A549 (cell line): ENCODE measurements at regions not wholly inside any gene's neighbourhood (a gene's known extent, or its start where the extent isn't known, plus 50 kb on each side); places are given as distances from the start of the nearest gene placed in this dataset.

Source experiments
- ATAC-seq, 2 experiments: fragments of 200-7000 bp in 1 of 2; fragments of >200 bp in 1 of 2; cut with Nextera tagmentation in 1 of 2; cut with Tn5 transposase in 1 of 2; 3 replicates each; pipeline versions ENCODE4 v1.8.0 to v1.9.1; 2018 to 2020; ENCODE audit warnings: mild to moderate bottlenecking in 1 of 2, moderate library complexity in 1 of 2
- CTCF ChIA-PET: fragments of 300-600 bp; sonication (Branson Sonifier 250); formaldehyde crosslinking; extraction: SDS; loops from one replicate; lab custom pipeline; 2021; ENCODE audit warnings: antibody characterized with exemption, inconsistent platforms; lab: Yijun Ruan, JAX
- POLR2A ChIA-PET: fragments of 350-600 bp; formaldehyde crosslinking; extraction: SDS; loops from one replicate; lab custom pipeline; 2021; ENCODE audit warnings: antibody characterized with exemption, inconsistent platforms; lab: Yijun Ruan, JAX
- DNase-seq, 2 experiments: peaks; one replicate each; pipeline versions ENCODE4 v3.0.0 to v3.0.0-alpha.2; 2011 to 2016; ENCODE audit warnings: low read depth in 1 of 2, low spot score in 1 of 2
- FAIRE-seq: peaks from 2 replicates; lab custom pipeline; 2011; peaks lifted over from hg19 to GRCh38; lab: Jason Lieb, UNC
- H3K27ac ChIP-seq, 2 experiments: fragments of >200 bp; sonication (Bioruptor Twin); formaldehyde crosslinking; 3 replicates each; pipeline ENCODE4 v1.5.1; 2016 to 2017
- H3K4me1 ChIP-seq: fragments of >200 bp; sonication (Bioruptor Twin); formaldehyde crosslinking; 3 replicates; pipeline ENCODE4 v1.6.1; 2016
- H3K4me2 ChIP-seq: fragments of >200 bp; sonication (Bioruptor Twin); formaldehyde crosslinking; 3 replicates; pipeline ENCODE4 v1.6.1; 2016
- H3K4me3 ChIP-seq: fragments of >200 bp; sonication (Bioruptor Twin); formaldehyde crosslinking; 3 replicates; pipeline ENCODE4 v1.5.1; 2016
- H3K9me3 ChIP-seq: fragments of >200 bp; sonication (Bioruptor Twin); formaldehyde crosslinking; 3 replicates; pipeline ENCODE4 v1.6.1; 2016
- BHLHE40 ChIP-seq: IDR thresholded peaks from 2 replicates; pipeline ENCODE4 v1.6.1; 2012; ENCODE audit warnings: low read depth, low read length, inconsistent platforms
- CBX2 ChIP-seq: fragments of 200-600 bp; sonication (generic); IDR thresholded peaks from 2 replicates; pipeline ENCODE4 v1.6.1; 2016; ENCODE audit warnings: low read depth, mild to moderate bottlenecking, borderline replicate concordance
- CBX8 ChIP-seq: fragments of 200-600 bp; sonication (generic); IDR thresholded peaks from 2 replicates; pipeline ENCODE4 v1.6.1; 2016
- CEBPB ChIP-seq, 2 experiments: fragments of >200 bp in 1 of 2; sonication (Bioruptor Twin) in 1 of 2; formaldehyde crosslinking in 1 of 2; IDR thresholded peaks; 2 replicates each; pipeline ENCODE4 v1.6.1; 2012 to 2016
- CHD2 ChIP-seq: fragments of 150-350 bp; IDR thresholded peaks from 2 replicates; pipeline ENCODE4 v1.6.1; 2014; ENCODE audit warnings: low read length; ENCODE audit not compliant: partially characterized antibody
- CHD4 ChIP-seq: fragments of 200-600 bp; sonication (generic); IDR thresholded peaks from 2 replicates; pipeline ENCODE4 v1.6.1; 2016; ENCODE audit warnings: antibody characterized with exemption, mild to moderate bottlenecking, borderline replicate concordance
- EHF ChIP-seq: fragments of 250-450 bp; sonication (Bioruptor Pico); IDR thresholded peaks from 2 replicates; pipeline ENCODE4 v1.5.0; 2020; ENCODE audit warnings: mild to moderate bottlenecking
- EHMT2 ChIP-seq: fragments of 200-600 bp; sonication (generic); IDR thresholded peaks from 2 replicates; pipeline ENCODE4 v1.6.1; 2016; ENCODE audit warnings: antibody characterized with exemption, low read depth, mild to moderate bottlenecking, moderate library complexity
- EP300 ChIP-seq, 2 experiments: fragments of >200 bp; sonication (Bioruptor Twin); formaldehyde crosslinking; IDR thresholded peaks; 2 replicates in 1 of 2; 3 replicates in 1 of 2; pipeline ENCODE4 v1.6.1; 2016 to 2017
- FOXS1 ChIP-seq: fragments of 250-450 bp; sonication (Bioruptor Pico); IDR thresholded peaks from 2 replicates; pipeline ENCODE4 v1.5.0; 2020; ENCODE audit warnings: mild to moderate bottlenecking, moderate library complexity
- HOXB5 ChIP-seq: fragments of 250-450 bp; sonication (Bioruptor Pico); IDR thresholded peaks from 2 replicates; pipeline ENCODE4 v1.5.0; 2020; ENCODE audit warnings: mild to moderate bottlenecking, moderate library complexity
- KDM5A ChIP-seq: fragments of 200-600 bp; sonication (generic); IDR thresholded peaks from 2 replicates; pipeline ENCODE4 v1.6.1; 2016; ENCODE audit warnings: antibody characterized with exemption, mild to moderate bottlenecking
- MAFK ChIP-seq: fragments of 450-650 bp; IDR thresholded peaks from 2 replicates; pipeline ENCODE4 v1.6.1; 2014; ENCODE audit not compliant: partially characterized antibody
- NPAS2 ChIP-seq: fragments of 250-450 bp; sonication (Bioruptor Pico); IDR thresholded peaks from 2 replicates; pipeline ENCODE4 v1.8.0; 2022; ENCODE audit warnings: mild to moderate bottlenecking, moderate library complexity, borderline replicate concordance
- NR3C1 ChIP-seq: fragments of >200 bp; sonication (Bioruptor Twin); formaldehyde crosslinking; IDR thresholded peaks from 3 replicates; pipeline ENCODE4 v1.6.1; 2017
- PHF8 ChIP-seq: fragments of 200-600 bp; sonication (generic); IDR thresholded peaks from 2 replicates; pipeline ENCODE4 v1.6.1; 2016; ENCODE audit warnings: low read depth, mild to moderate bottlenecking, antibody characterized with exemption, moderate library complexity, borderline replicate concordance
- POLR2A ChIP-seq: IDR thresholded peaks from 2 replicates; pipeline ENCODE4 v1.6.1; 2012; ENCODE audit warnings: mild to moderate bottlenecking, low read length
- POLR2AphosphoS2 ChIP-seq: conservative IDR thresholded peaks from 2 replicates; pipeline ENCODE4 v1.6.1; 2012; ENCODE audit warnings: low read length, improper control_type of control experiment, inconsistent platforms
- RARB ChIP-seq: fragments of 250-450 bp; sonication (Bioruptor Pico); IDR thresholded peaks from 2 replicates; pipeline ENCODE4 v1.8.0; 2021; ENCODE audit warnings: mild to moderate bottlenecking, moderate library complexity
- RCOR1 ChIP-seq: fragments of 150-350 bp; IDR thresholded peaks from 2 replicates; pipeline ENCODE4 v1.6.1; 2014; ENCODE audit warnings: antibody characterized with exemption, low read length, low read depth
- RNF2 ChIP-seq: fragments of 200-600 bp; sonication (generic); IDR thresholded peaks from 2 replicates; pipeline ENCODE4 v1.6.1; 2016; ENCODE audit warnings: low read depth, mild to moderate bottlenecking, antibody characterized with exemption, moderate library complexity, borderline replicate concordance
- SMC3 ChIP-seq: fragments of >200 bp; sonication (Bioruptor Twin); formaldehyde crosslinking; IDR thresholded peaks from 3 replicates; pipeline ENCODE4 v1.6.1; 2018; ENCODE audit warnings: inconsistent platforms
- SREBF2 ChIP-seq: fragments of 450-650 bp; IDR thresholded peaks from 2 replicates; pipeline ENCODE4 v1.6.1; 2014; ENCODE audit warnings: mild to moderate bottlenecking, moderate library complexity
- TFCP2L1 ChIP-seq: fragments of 250-450 bp; sonication (Bioruptor Pico); IDR thresholded peaks from 2 replicates; pipeline ENCODE4 v1.5.0; 2021; ENCODE audit warnings: mild to moderate bottlenecking
- TP53 ChIP-seq: fragments of 250-450 bp; sonication (Bioruptor Pico); IDR thresholded peaks from 2 replicates; pipeline ENCODE4 v1.5.0; 2021; ENCODE audit warnings: mild to moderate bottlenecking, moderate library complexity
- ZC3H11A ChIP-seq: fragments of 450-650 bp; IDR thresholded peaks from 2 replicates; pipeline ENCODE4 v1.6.1; 2014; ENCODE audit warnings: antibody characterized with exemption, mild to moderate bottlenecking
- ZSCAN20 ChIP-seq: fragments of 250-450 bp; sonication (Bioruptor Pico); IDR thresholded peaks from 2 replicates; pipeline ENCODE4 v1.8.0; 2022; ENCODE audit warnings: mild to moderate bottlenecking, moderate library complexity
- WGBS: methylation state at CpG from one replicate; pipeline ENCODE4 v1.1.6; 2017; ENCODE audit errors: missing lambda C conversion rate; 5-methylcytosine and 5-hydroxymethylcytosine counted together
- TF ChIP-seq, protein P1 (sequence below): fragments of >200 bp; sonication (Bioruptor Twin); formaldehyde crosslinking; IDR thresholded peaks from 2 replicates; pipeline ENCODE4 v1.6.1; 2016
- TF ChIP-seq, protein P2 (sequence below): fragments of >200 bp; sonication (Bioruptor Twin); formaldehyde crosslinking; IDR thresholded peaks from 3 replicates; pipeline ENCODE4 v1.6.1; 2016

DNA sequence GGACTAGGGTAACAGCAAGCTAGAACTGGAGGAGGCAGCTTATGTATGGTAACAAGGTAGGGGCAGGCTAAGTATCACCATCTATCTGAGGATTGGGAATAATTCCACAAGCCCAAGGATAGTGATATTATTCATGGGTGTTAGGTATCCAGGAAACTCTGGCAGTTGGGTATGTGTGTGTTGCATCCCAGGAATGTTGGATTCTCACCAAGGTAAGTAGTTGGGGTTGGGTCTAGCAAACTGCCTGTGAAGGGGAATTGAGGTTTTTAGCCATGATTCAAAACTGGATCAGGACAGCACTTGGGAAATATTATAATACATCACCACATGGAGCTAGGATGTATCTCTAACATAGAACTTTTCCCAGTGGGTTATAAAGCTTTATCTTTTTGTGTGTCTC, 626.4 kb upstream of the GOLIM4 start:
- ChIA-PET POLR2A (no interaction called here), CTCF (no interaction called here)
- no peak overlapping the region for H3K27ac ChIP-seq
- no peak overlapping the region for H3K4me2 ChIP-seq
- TF ChIP-seq, protein P1, sequence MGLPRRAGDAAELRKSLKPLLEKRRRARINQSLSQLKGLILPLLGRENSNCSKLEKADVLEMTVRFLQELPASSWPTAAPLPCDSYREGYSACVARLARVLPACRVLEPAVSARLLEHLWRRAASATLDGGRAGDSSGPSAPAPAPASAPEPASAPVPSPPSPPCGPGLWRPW = no peak
- DNase-seq (no peak), ATAC-seq (no peak), FAIRE-seq (no peak)
- H3K4me3 ChIP-seq = no peak overlapping the region
- H3K9me3 ChIP-seq = no peaks in the 10 kb centered on the region
- no peaks in the 10 kb centered on the region for H3K4me1 ChIP-seq

DNA sequence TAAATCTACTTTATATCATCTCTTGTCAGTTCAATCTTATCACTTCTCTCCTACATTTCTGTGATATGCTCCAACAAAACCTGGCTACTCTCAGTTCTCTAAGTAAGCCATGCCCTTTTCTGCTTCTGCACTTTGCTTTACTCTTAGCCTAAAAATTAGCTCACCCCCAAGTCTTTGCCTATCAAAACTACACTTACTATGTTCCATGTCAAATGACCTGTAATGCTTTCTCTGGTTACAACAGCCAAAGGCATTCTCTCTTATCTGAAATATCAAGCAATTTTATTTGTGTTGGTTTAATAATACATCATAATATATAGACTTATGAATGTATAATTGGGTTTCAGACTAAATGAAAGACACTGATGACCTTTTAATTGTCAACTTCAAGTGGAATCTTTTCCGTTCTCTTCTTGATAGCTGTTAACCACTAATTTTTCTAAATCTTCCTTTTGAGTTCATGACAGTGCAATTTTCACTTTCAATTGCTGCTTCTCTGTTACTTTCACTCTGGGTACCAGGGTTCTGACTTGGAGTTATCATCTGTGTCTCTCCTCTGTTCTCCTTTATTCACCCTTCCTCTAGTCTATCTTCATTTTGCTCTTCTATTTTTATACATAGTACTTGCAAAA, 619.0 kb upstream of the GOLIM4 start:
- POLR2A ChIA-PET = no interaction called here
- Histone ChIP-seq H3K27ac (no peak overlapping the region), H3K4me2 (no peak overlapping the region), H3K4me1 (no peaks in the 10 kb centered on the region)
- 12% methylated on average over 1 of the region's 1 CpG for WGBS
- FAIRE-seq = no peak
- TF ChIP-seq TFCP2L1 (CRISPR knock-in tag) (no peak), POLR2A (no peak), CHD2 (no peak), EP300 (IDR thresholded peaks at IDR 0.05) (no peak), POLR2AphosphoS2 (no peak), CHD4 (no peak)
- TF ChIP-seq, all 56 proteins: peak for 0
- CTCF ChIA-PET = no interaction called here
- Histone ChIP-seq H3K4me3 (no peak overlapping the region), H3K9me3 (no peaks in the 10 kb centered on the region)
- ATAC-seq (no peak), DNase-seq (no peak)

DNA sequence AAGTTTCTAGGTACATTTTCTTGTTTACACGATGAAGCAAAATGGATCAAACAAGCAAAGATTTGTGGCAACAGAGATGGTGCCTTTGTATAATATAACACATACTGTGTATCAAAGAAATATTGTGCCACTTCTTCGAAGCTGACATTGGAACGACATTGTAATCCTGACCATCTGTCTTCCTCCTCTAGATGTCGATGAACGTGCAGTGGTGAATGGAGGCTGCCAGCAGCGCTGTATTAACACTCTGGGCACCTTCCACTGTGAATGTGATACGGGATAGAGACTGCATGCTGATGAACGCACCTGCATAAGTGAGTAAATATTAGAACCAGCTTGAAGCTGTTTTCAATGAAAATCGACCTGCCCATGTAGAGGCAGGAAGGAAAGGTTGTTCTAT, 613.3 kb upstream of the GOLIM4 start:
- FAIRE-seq (no peak), DNase-seq (no peak), ATAC-seq (no peak)
- no peak overlapping the region for H3K4me3 ChIP-seq
- TF ChIP-seq RCOR1 = no peak
- no peak for TF ChIP-seq NPAS2 (CRISPR knock-in tag)
- no peak for TF ChIP-seq NR3C1
- TF ChIP-seq RARB (CRISPR knock-in tag) = no peak
- TF ChIP-seq CHD4 = no peak
- TF ChIP-seq HOXB5 (CRISPR knock-in tag) = no peak
- TF ChIP-seq SREBF2 = no peak
- TF ChIP-seq, protein P1 = no peak
- no peak for TF ChIP-seq RNF2
- TF ChIP-seq, protein P2, sequence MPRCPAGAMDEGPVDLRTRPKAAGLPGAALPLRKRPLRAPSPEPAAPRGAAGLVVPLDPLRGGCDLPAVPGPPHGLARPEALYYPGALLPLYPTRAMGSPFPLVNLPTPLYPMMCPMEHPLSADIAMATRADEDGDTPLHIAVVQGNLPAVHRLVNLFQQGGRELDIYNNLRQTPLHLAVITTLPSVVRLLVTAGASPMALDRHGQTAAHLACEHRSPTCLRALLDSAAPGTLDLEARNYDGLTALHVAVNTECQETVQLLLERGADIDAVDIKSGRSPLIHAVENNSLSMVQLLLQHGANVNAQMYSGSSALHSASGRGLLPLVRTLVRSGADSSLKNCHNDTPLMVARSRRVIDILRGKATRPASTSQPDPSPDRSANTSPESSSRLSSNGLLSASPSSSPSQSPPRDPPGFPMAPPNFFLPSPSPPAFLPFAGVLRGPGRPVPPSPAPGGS = no peak
- no peak for TF ChIP-seq EHF (CRISPR knock-in tag)
- no peak for TF ChIP-seq BHLHE40
- no peak for TF ChIP-seq FOXS1
- no peak for TF ChIP-seq CEBPB (IDR thresholded peaks at IDR 0.05)
- 7% methylated on average over 9 of the region's 9 CpGs for WGBS
- ChIA-PET CTCF (no interaction called here), POLR2A (no interaction called here)
- H3K27ac ChIP-seq = no peak overlapping the region
- no peak overlapping the region for H3K4me2 ChIP-seq
- H3K9me3 ChIP-seq = no peaks in the 10 kb centered on the region
- H3K4me1 ChIP-seq = no peaks in the 10 kb centered on the region

DNA sequence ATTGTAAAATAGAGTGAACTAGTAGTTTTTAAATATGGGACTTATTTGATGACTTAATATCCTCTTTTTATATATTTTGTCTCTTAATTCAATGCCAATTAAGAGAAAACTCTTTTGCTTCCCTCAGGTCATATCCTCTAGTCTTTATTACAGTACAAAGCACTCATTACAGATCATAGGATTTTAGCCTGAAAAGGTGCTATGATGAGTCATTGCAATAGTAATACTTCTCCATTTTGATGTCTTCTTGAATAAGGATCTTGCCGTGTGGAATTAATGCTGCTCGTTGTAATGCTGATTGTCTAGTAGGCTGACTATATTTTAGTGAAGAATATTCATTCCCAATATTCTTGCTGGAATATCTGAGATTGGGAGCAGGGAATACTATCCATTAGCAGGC, 612.2 kb upstream of the GOLIM4 start:
- ATAC-seq = no peak
- POLR2A ChIA-PET = no interaction called here
- CTCF ChIA-PET = no interaction called here
- FAIRE-seq = no peak
- Histone ChIP-seq H3K4me2 (no peak overlapping the region), H3K4me1 (no peaks in the 10 kb centered on the region), H3K27ac (no peak overlapping the region), H3K9me3 (no peaks in the 10 kb centered on the region), H3K4me3 (no peak overlapping the region)
- DNase-seq = no peak
- TF ChIP-seq ZSCAN20 (CRISPR knock-in tag) (no peak), KDM5A (no peak), EP300 (IDR thresholded peaks at IDR 0.05) (no peak), EHMT2 (no peak), CHD2 (no peak), ZC3H11A (no peak), CBX2 (no peak), SMC3 (no peak), PHF8 (no peak), SREBF2 (no peak), MAFK (no peak), POLR2AphosphoS2 (no peak), CBX8 (no peak), TP53 (no peak)
- WGBS = 36% methylated on average over 2 of the region's 2 CpGs
